Activated naive CD8-positive, alpha-beta T cell treated with anti-CD3 and anti-CD28 coated beads, Interleukin-2, amount 50 U/mL, for 24 hours (primary cell): ENCODE measurements at regions not wholly inside any gene's neighbourhood (a gene's known extent, or its start where the extent isn't known, plus 50 kb on each side); places are given as distances from the start of the nearest gene placed in this dataset.

Source experiments
- ATAC-seq: fragments of 150-1000 bp; cut with Tn5 transposase; one replicate; pipeline ENCODE4 v1.10.0; 2021
- DNase-seq: peaks from one replicate; pipeline ENCODE4 v3.0.0; 2021
- H3K27ac Mint-ChIP-seq: one replicate; pipeline ENCODE4 v1.8.0; 2021; ENCODE audit warnings: mild to moderate bottlenecking, mixed read lengths
- H3K27me3 Mint-ChIP-seq: one replicate; pipeline ENCODE4 v1.8.0; 2021; ENCODE audit warnings: mixed read lengths
- H3K36me3 Mint-ChIP-seq: one replicate; pipeline ENCODE4 v1.8.0; 2021; ENCODE audit warnings: low read depth, mixed read lengths
- H3K4me1 Mint-ChIP-seq: one replicate; pipeline ENCODE4 v1.8.0; 2021; ENCODE audit warnings: mixed read lengths
- H3K4me3 Mint-ChIP-seq: one replicate; pipeline ENCODE4 v1.8.0; 2021; ENCODE audit warnings: mild to moderate bottlenecking, moderate library complexity, mixed read lengths
- H3K9me3 Mint-ChIP-seq: one replicate; pipeline ENCODE4 v1.8.0; 2021; ENCODE audit warnings: mixed read lengths

GRCh38 chr22:48004936-48005335 is 1242.5 kb downstream of the TBC1D22A start:
- no peak overlapping the region for H3K4me3 Mint-ChIP-seq
- H3K36me3 Mint-ChIP-seq, result no peaks in the 10 kb centered on the region
- no peaks in the 10 kb centered on the region for H3K9me3 Mint-ChIP-seq
- H3K27ac Mint-ChIP-seq, result no peak overlapping the region
- ATAC-seq (no peak), DNase-seq (no peak)
- no peaks in the 10 kb centered on the region for H3K4me1 Mint-ChIP-seq
- no peaks in the 10 kb centered on the region for H3K27me3 Mint-ChIP-seq

- ATAC-seq, result no peak
- Mint-ChIP-seq H3K4me1 (no peaks in the 10 kb centered on the region), H3K27ac (no peak overlapping the region)
Observed at GRCh38 chr22:48004038-48004437, 1241.6 kb downstream of the TBC1D22A start.

GRCh38 chr22:48001101-48001500 is 1238.7 kb downstream of the TBC1D22A start:
- no peaks in the 10 kb centered on the region for H3K36me3 Mint-ChIP-seq
- DNase-seq (no peak), ATAC-seq (no peak)
- H3K27me3 Mint-ChIP-seq, result no peaks in the 10 kb centered on the region
- no peak overlapping the region for H3K27ac Mint-ChIP-seq
- no peak overlapping the region for H3K4me3 Mint-ChIP-seq
- no peaks in the 10 kb centered on the region for H3K4me1 Mint-ChIP-seq
- H3K9me3 Mint-ChIP-seq, result no peaks in the 10 kb centered on the region

More at GRCh38 chr22:48004038-48004437, 1241.6 kb downstream of the TBC1D22A start:
- no peaks in the 10 kb centered on the region for H3K9me3 Mint-ChIP-seq
- no peak for DNase-seq
- no peaks in the 10 kb centered on the region for H3K36me3 Mint-ChIP-seq
- no peak overlapping the region for H3K4me3 Mint-ChIP-seq
- H3K27me3 Mint-ChIP-seq, result no peaks in the 10 kb centered on the region

- Mint-ChIP-seq H3K4me1 (no peaks in the 10 kb centered on the region), H3K27ac (no peak overlapping the region), H3K27me3 (peaks cover 2% of the 10 kb centered on the region), H3K4me3 (no peak overlapping the region), H3K36me3 (no peaks in the 10 kb centered on the region), H3K9me3 (no peaks in the 10 kb centered on the region)
- DNase-seq (no peak), ATAC-seq (no peak)
Observed at GRCh38 chr22:47997612-47998011, 1235.2 kb downstream of the TBC1D22A start.

GRCh38 chr22:47997052-47997590 is 1234.7 kb downstream of the TBC1D22A start:
- no peaks in the 10 kb centered on the region for H3K4me1 Mint-ChIP-seq

GRCh38 chr22:47996446-47996857 is 1234.0 kb downstream of the TBC1D22A start:
- ATAC-seq (peak; percentile 24), DNase-seq (no peak)
- H3K9me3 Mint-ChIP-seq, result no peaks in the 10 kb centered on the region
- no peak overlapping the region for H3K27ac Mint-ChIP-seq
- H3K4me1 Mint-ChIP-seq, result no peaks in the 10 kb centered on the region
- peaks cover 4% of the 10 kb centered on the region for H3K27me3 Mint-ChIP-seq
- H3K4me3 Mint-ChIP-seq, result no peak overlapping the region
- no peaks in the 10 kb centered on the region for H3K36me3 Mint-ChIP-seq

More at GRCh38 chr22:47997052-47997590, 1234.7 kb downstream of the TBC1D22A start:
- no peak for ATAC-seq
- no peak for DNase-seq
- H3K36me3 Mint-ChIP-seq, result no peaks in the 10 kb centered on the region
- no peaks in the 10 kb centered on the region for H3K9me3 Mint-ChIP-seq
- H3K27me3 Mint-ChIP-seq, result peaks cover 2% of the 10 kb centered on the region
- H3K27ac Mint-ChIP-seq, result no peak overlapping the region
- H3K4me3 Mint-ChIP-seq, result no peak overlapping the region

- Mint-ChIP-seq H3K4me3 (no peak overlapping the region), H3K9me3 (no peaks in the 10 kb centered on the region), H3K27me3 (peaks cover 4% of the 10 kb centered on the region), H3K36me3 (no peaks in the 10 kb centered on the region), H3K4me1 (no peaks in the 10 kb centered on the region), H3K27ac (no peak overlapping the region)
- ATAC-seq, result no peak
- DNase-seq, result no peak
Observed at GRCh38 chr22:47995718-47996117, 1233.3 kb downstream of the TBC1D22A start.

- H3K36me3 Mint-ChIP-seq, result no peaks in the 10 kb centered on the region
- DNase-seq, result no peak
- H3K9me3 Mint-ChIP-seq, result no peaks in the 10 kb centered on the region
- H3K27me3 Mint-ChIP-seq, result peaks cover 4% of the 10 kb centered on the region
- no peak overlapping the region for H3K4me3 Mint-ChIP-seq
- H3K4me1 Mint-ChIP-seq, result no peaks in the 10 kb centered on the region
- H3K27ac Mint-ChIP-seq, result no peak overlapping the region
- no peak for ATAC-seq
Observed at GRCh38 chr22:47995264-47995627, 1232.8 kb downstream of the TBC1D22A start.

- Mint-ChIP-seq H3K27me3 (peaks cover 4% of the 10 kb centered on the region), H3K9me3 (peaks cover 1% of the 10 kb centered on the region), H3K36me3 (no peaks in the 10 kb centered on the region), H3K27ac (no peak overlapping the region), H3K4me1 (no peaks in the 10 kb centered on the region), H3K4me3 (no peak overlapping the region)
- ATAC-seq (no peak), DNase-seq (no peak)
Observed at GRCh38 chr22:47994601-47995263, 1232.3 kb downstream of the TBC1D22A start.

- H3K4me1 Mint-ChIP-seq, result no peaks in the 10 kb centered on the region
- no peak overlapping the region for H3K27ac Mint-ChIP-seq
- no peak overlapping the region for H3K4me3 Mint-ChIP-seq
- H3K36me3 Mint-ChIP-seq, result no peaks in the 10 kb centered on the region
- DNase-seq (no peak), ATAC-seq (no peak)
- H3K9me3 Mint-ChIP-seq, result peaks cover 7% of the 10 kb centered on the region
- peaks cover 6% of the 10 kb centered on the region for H3K27me3 Mint-ChIP-seq
Observed at GRCh38 chr22:47994045-47994444, 1231.6 kb downstream of the TBC1D22A start.

- no peak for ATAC-seq
- Mint-ChIP-seq H3K27me3 (peaks cover 13% of the 10 kb centered on the region), H3K9me3 (peaks cover 35% of the 10 kb centered on the region), H3K27ac (no peak overlapping the region), H3K36me3 (peaks cover 2% of the 10 kb centered on the region), H3K4me1 (no peaks in the 10 kb centered on the region), H3K4me3 (no peak overlapping the region)
- DNase-seq, result no peak
Observed at GRCh38 chr22:47990481-47990880, 1228.0 kb downstream of the TBC1D22A start.

GRCh38 chr22:47987885-47988515 is 1225.5 kb downstream of the TBC1D22A start:
- DNase-seq, result no peak
- Mint-ChIP-seq H3K36me3 (peaks cover 2% of the 10 kb centered on the region), H3K9me3 (peaks cover 35% of the 10 kb centered on the region), H3K27me3 (peaks cover 18% of the 10 kb centered on the region), H3K4me1 (no peaks in the 10 kb centered on the region), H3K27ac (no peak overlapping the region), H3K4me3 (no peak overlapping the region)
- ATAC-seq, result no peak

- ATAC-seq (no peak), DNase-seq (no peak)
- Mint-ChIP-seq H3K4me1 (no peaks in the 10 kb centered on the region), H3K27ac (no peak overlapping the region), H3K27me3 (peaks cover 2% of the 10 kb centered on the region), H3K9me3 (peaks cover 6% of the 10 kb centered on the region), H3K36me3 (no peaks in the 10 kb centered on the region), H3K4me3 (no peak overlapping the region)
Observed at GRCh38 chr22:47976219-47976618, 1213.8 kb downstream of the TBC1D22A start.

- Mint-ChIP-seq H3K27ac (no peak overlapping the region), H3K9me3 (no peaks in the 10 kb centered on the region), H3K4me3 (no peak overlapping the region), H3K36me3 (no peaks in the 10 kb centered on the region), H3K4me1 (no peaks in the 10 kb centered on the region), H3K27me3 (peaks cover 4% of the 10 kb centered on the region)
- DNase-seq, result no peak
- ATAC-seq, result no peak
Observed at GRCh38 chr22:47967831-47968230, 1205.4 kb downstream of the TBC1D22A start.

- ATAC-seq (no peak), DNase-seq (no peak)
- Mint-ChIP-seq H3K9me3 (no peaks in the 10 kb centered on the region), H3K4me1 (no peaks in the 10 kb centered on the region), H3K27ac (no peak overlapping the region), H3K4me3 (no peak overlapping the region), H3K36me3 (no peaks in the 10 kb centered on the region), H3K27me3 (peaks cover 4% of the 10 kb centered on the region)
Observed at GRCh38 chr22:47966316-47966715, 1203.9 kb downstream of the TBC1D22A start.
